GM13976 (cell line): ENCODE measurements at regions not wholly inside any gene's neighbourhood (a gene's known extent, or its start where the extent isn't known, plus 50 kb on each side); places are given as distances from the start of the nearest gene placed in this dataset.

ENCODE experiments used
- DNase-seq: peaks from one replicate; pipeline ENCODE4 v3.0.0; 2012; ENCODE audit warnings: low spot score
- in situ Hi-C: fragments of 300-500 bp; cut with MboI; formaldehyde crosslinking; loops from one replicate; pipeline ENCODE4 v1.12.0; 2022; ENCODE audit warnings: low sequenced_read_pairs, mixed read lengths, inconsistent platforms; ENCODE audit not compliant: unreplicated experiment
- TF ChIP-seq, protein P1 (sequence below): IDR thresholded peaks from 2 replicates; pipeline ENCODE4 v1.5.1; 2012; ENCODE audit warnings: borderline replicate concordance, mild to moderate bottlenecking; ENCODE audit not compliant: insufficient read depth; ENCODE audit errors: extremely low read depth, missing control alignments, control extremely low read depth

GRCh38 chr6:56005426-56005825, 130.0 kb upstream of the BMP5 start:
- TF ChIP-seq, protein P1, sequence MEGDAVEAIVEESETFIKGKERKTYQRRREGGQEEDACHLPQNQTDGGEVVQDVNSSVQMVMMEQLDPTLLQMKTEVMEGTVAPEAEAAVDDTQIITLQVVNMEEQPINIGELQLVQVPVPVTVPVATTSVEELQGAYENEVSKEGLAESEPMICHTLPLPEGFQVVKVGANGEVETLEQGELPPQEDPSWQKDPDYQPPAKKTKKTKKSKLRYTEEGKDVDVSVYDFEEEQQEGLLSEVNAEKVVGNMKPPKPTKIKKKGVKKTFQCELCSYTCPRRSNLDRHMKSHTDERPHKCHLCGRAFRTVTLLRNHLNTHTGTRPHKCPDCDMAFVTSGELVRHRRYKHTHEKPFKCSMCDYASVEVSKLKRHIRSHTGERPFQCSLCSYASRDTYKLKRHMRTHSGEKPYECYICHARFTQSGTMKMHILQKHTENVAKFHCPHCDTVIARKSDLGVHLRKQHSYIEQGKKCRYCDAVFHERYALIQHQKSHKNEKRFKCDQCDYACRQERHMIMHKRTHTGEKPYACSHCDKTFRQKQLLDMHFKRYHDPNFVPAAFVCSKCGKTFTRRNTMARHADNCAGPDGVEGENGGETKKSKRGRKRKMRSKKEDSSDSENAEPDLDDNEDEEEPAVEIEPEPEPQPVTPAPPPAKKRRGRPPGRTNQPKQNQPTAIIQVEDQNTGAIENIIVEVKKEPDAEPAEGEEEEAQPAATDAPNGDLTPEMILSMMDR, result no peak
- in situ Hi-C loops, result no loop called here
- no peak for DNase-seq

DNA sequence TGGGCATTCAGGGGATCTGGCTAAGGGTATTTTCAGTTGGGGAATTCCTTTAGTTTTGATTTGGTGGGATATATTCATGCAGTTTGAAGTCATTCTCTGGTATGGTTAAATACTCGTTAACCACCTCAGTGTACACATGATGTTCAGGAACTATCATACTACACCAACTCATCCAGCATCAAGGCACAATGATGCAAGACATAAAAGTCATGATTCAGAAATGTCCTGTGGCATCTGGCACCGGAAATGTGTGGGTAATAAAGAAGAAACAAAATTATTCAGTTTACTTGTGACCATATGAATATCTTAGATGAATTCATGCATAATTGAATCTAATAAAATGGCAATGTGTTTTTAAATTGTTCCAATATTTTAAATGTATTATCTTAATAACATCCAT, 129.0 kb upstream of the BMP5 start:
- DNase-seq, result no peak
- in situ Hi-C loops, result no loop called here
- TF ChIP-seq, protein P1, result no peak

DNA sequence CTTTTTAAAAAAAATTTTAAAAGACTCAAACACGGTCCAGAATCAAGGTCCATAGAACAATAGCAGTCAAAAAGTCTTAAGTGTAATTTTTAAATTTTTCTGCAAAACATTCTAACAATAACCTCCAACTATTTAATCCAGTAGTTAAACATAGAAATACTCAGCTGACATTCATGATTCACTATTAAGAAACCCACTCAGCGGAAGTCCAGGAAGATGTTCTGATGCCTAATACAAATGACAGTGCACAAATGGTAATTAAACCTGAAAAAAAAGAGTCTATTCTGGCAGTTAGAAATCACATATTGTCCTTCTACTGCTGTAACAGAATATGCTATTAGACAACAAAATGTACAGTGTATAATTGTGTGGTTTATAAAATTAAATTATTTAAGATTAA, 128.2 kb upstream of the BMP5 start:
- TF ChIP-seq, protein P1, result no peak
- DNase-seq, result no peak
- in situ Hi-C loops, result no loop called here

DNA sequence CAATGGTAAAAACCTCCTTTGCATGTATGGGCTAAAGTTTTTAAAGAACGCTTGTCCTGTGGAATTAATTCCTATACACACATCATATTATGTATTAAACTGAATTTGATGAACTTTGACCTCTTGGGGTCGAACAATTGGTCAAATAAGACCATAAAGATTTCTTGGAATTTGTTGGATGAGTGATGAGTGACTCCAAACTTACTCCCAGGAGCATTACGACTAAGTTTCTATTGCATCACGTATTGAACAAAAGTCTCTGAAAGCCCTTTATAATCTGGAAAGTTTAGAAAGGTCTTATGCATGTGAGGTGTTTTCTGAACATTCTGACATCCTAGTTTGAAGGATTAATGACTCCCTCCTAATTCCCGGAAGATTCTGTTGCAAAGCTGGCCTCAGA, 126.9 kb upstream of the BMP5 start:
- no peak for DNase-seq
- TF ChIP-seq, protein P1, result no peak
- in situ Hi-C loops, result no loop called here

- TF ChIP-seq, protein P1, result no peak
- no peak for DNase-seq
- in situ Hi-C loops, result loop anchor here (25.0 kb wide), 1 partner anchor 264 kb away; no protein-coding TSS in a partner anchor
Observed at GRCh38 chr6:55998576-55998975, 123.2 kb upstream of the BMP5 start.

DNA sequence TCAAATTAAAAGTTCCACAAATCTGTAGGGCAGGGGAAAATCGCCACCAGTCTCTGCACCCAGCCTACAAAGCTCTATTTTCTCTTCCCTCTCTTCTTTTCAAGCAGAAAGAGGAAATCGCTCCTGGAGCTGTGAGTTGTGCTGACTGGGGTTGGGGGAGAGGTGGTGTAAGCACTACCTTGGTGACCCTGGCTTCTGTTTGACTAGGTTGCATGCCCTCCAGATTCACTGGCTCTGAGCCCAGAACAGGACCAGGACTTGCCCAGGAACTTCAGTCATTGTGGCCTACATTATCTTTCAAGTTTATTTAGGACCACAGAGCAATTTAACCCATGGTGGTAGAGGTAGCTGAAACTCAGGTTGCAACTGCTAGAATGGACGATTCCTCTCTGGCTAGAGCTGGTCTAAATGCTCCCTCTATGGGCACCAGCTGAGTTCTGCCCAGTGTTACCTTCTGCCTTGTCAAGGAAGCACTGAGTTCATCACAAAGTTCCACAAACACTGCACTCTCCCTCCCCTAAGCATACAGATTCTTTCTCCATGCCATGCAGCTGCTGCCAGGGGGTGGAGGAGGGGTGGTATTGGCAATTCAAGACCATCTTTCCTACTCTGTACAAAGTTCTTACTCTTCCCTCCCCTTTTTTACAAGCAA, 122.0 kb upstream of the BMP5 start:
- TF ChIP-seq, protein P1, result no peak
- no peak for DNase-seq
- in situ Hi-C loops, result loop anchor here (25.0 kb wide), 1 partner anchor 265 kb away; no protein-coding TSS in a partner anchor
